ENCODE measurements at regions not wholly inside any gene's neighbourhood (a gene's known extent, or its start where the extent isn't known, plus 50 kb on each side); places are given as distances from the start of the nearest gene placed in this dataset.

- DNase-seq, result peak; percentile 55
Measured at GRCh38 chr4:1511441-1512041, 105.3 kb upstream of the NKX1-1 start.

- no peak for DNase-seq
Measured at GRCh38 chr4:1510931-1511330, 104.7 kb upstream of the NKX1-1 start.

- no peak for DNase-seq
Measured at GRCh38 chr4:1509366-1509765, 103.1 kb upstream of the NKX1-1 start.

- no peak for DNase-seq
Measured at GRCh38 chr4:1508161-1509160, 102.2 kb upstream of the NKX1-1 start.

- no peak for DNase-seq
Measured at GRCh38 chr4:1506956-1507721, 100.9 kb upstream of the NKX1-1 start.

- no peak for DNase-seq
Measured at GRCh38 chr4:1505511-1506460, 99.5 kb upstream of the NKX1-1 start.

GRCh38 chr4:1504595-1505500, 98.6 kb upstream of the NKX1-1 start:
- no peak for DNase-seq

GRCh38 chr4:1503583-1504471, 97.6 kb upstream of the NKX1-1 start:
- no peak for DNase-seq

- DNase-seq, result no peak
Measured at GRCh38 chr4:1502976-1503375, 96.7 kb upstream of the NKX1-1 start.

- no peak for DNase-seq
Measured at GRCh38 chr4:1502501-1502886, 96.3 kb upstream of the NKX1-1 start.

GRCh38 chr4:1501754-1502500, 95.7 kb upstream of the NKX1-1 start:
- no peak for DNase-seq

- no peak for DNase-seq
Measured at GRCh38 chr4:1500966-1501753, 94.9 kb upstream of the NKX1-1 start.

GRCh38 chr4:1500231-1500965, 94.2 kb upstream of the NKX1-1 start:
- DNase-seq, result no peak

GRCh38 chr4:1499465-1499864, 93.2 kb upstream of the NKX1-1 start:
- no peak for DNase-seq

GRCh38 chr4:1497189-1497801, 91.1 kb upstream of the NKX1-1 start:
- no peak for DNase-seq

GRCh38 chr4:1496116-1496642, 89.9 kb upstream of the NKX1-1 start:
- no peak for DNase-seq

Data from skin of body (tissue), 1 donor.